Muscle of back (tissue), 3 donors: ENCODE measurements at regions not wholly inside any gene's neighbourhood (a gene's known extent, or its start where the extent isn't known, plus 50 kb on each side); places are given as distances from the start of the nearest gene placed in this dataset.

ENCODE experiments used
- DNase-seq, 3 donors: peaks; one replicate each; pipeline versions ENCODE4 v3.0.0 to v3.0.0-alpha.2; 2013

- DNase-seq, result no peak
These were observed 137.1 kb upstream of the NDUFV2 start for GRCh38 chr18:8965398-8965797.

DNA sequence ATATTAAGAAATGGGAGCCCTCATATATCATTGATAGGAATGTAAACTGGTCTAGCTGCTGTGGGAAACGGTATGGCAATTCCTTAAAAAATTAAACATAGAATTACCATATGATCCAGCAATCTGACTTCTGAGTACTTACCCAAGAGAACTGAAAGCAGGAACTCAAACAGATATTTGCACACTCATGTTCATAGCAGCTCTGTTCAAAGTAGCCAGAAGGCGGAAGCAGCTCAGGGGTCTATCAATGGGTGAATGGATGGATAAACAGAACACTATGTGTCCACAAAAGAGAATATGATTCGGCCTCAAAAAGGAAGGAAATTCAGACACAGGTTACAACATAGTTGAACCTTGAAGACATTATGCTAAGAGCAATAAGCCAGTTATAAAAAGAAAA lies 135.7 kb upstream of the NDUFV2 start:
- DNase-seq, result no peak

DNA sequence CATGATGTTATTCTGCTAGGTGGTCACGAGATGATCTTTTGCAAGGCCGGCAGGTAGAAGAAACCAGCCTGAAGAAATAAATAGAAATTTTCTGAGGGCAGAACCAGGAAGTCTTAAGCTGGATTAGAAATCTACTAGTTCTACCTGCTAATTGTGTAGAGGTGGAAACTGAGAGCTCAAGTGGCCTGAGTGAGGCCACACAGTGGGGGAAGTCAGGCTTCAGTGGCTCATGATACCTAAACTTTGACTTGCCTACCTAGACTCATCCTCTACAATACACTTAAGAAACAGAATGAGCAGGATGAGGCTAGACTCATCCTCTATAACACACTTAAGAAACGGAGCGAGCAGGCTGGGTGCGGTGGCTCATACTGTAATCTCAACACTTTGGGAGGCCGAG lies 134.9 kb upstream of the NDUFV2 start:
- no peak for DNase-seq

GRCh38 chr18:8969639-8970390 lies 132.7 kb upstream of the NDUFV2 start:
- no peak for DNase-seq

DNA sequence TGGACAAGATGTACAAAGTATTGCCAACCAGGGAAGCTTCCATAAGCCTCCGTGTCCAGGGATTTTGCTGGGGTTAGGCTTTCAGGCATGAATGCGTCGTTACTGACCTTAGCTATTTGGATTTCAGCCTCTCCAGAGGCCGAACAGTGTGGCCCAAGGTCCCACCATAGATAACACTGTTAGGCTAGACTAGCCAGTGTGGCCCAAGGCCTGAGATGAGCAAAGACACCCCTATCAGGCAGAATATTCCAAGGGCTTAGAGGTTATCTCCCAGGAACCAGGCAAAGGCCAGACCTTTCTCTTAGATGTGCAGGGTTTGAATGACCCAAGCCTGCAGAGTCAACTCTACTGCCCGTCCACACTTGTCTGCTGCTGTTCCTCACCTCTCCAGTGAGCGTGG lies 131.7 kb upstream of the NDUFV2 start:
- DNase-seq, result no peak

DNA sequence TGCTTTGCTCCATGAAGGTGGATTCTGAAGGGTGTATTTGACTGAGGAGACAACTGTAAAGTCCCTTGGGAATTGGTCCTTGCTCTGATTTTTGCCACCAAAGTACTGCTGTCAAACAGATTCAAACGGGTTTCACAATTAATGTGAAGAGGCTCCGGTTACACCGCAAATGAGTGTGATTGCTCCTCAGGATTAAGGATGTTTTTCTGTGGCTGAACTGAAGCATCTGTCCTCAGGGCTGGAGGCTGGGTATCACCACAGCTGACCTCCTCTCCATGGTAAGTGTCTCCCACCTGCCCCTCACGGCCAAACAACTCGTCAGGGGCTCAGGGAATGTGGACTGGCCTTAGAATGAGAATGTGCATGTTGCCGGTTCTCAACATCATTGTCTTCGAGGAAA lies 130.4 kb upstream of the NDUFV2 start:
- DNase-seq, result no peak

DNA sequence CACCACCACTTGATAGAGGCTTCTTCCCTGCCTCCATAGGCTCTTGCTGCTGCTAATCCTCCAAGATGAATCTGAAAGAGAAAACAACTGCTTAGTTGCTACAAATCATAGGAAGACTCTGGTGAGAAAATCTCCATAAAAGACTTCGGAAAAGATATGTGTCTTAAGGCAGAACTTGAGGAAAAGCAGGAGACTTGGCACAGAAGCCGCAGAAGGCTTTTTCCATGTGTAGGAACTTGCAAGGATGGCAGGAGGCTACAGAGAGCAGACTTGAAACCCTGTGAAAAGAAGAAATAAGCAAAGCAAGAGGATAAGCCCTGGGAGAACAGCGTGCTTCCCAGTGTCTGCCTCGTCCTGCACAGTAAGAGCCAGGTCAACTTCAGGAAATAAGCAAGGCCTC lies 128.2 kb upstream of the NDUFV2 start:
- DNase-seq, result no peak

- no peak for DNase-seq
These were observed 127.8 kb upstream of the NDUFV2 start for GRCh38 chr18:8974696-8975095.

- no peak for DNase-seq
These were observed 126.9 kb upstream of the NDUFV2 start for GRCh38 chr18:8975624-8976023.

GRCh38 chr18:8976606-8977005 lies 125.9 kb upstream of the NDUFV2 start:
- no peak for DNase-seq

DNA sequence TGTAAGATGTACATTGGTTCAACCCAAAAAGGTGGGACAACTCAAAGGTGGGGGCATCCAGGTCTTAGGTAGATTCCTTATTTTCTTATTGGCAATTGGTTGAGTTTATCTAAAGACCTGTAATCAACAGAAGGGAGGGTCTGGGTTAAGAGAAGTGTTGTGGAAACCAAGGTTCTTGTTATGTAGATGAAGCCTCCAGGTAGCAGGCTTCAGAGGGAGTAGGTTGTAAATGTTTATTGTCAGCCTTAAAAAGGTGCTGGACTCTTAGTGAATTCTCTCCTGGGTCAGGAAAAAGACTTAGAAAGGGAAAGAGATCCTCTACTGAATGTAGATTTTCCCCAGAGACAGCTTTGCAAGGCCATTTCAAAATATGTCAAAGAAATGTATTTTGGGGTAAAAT lies 125.3 kb upstream of the NDUFV2 start:
- DNase-seq, result no peak

DNA sequence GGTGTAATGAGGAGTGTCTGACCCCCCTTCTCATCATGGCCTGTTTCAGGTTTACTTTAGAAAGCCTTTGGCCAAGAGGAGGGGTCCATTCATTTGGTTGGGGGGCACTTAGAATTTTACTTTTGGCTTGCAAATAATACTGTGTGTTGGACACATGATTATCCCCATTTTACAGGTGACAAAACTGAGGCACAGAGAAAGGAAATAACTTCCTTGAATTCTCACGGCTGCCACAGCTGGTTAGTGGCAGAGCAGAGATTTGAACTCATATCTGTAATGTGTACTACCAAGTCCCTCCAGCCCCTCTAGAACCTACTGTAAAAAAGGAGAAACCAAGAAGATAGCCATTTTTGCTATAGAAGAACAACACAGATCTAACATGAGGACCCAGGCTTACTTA lies 124.8 kb upstream of the NDUFV2 start:
- no peak for DNase-seq

DNA sequence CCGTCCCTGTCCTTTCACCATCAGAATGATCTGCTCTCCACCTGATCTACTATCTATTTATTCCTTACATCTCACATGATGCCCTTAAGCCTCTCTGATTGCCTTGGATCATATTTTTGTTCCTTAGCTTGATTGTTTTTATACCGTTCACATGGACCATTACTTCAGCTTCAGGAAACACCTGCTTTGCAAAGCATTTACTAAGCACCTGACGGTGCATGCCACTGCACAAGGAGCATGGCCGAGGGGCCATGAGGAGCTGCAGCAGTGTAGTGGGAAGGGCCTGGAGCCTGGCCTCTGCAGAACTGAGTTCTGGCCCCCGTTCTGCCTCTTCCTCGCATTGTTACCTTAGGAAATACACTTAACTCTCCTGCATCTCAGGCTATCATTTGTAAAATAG lies 124.1 kb upstream of the NDUFV2 start:
- no peak for DNase-seq

DNA sequence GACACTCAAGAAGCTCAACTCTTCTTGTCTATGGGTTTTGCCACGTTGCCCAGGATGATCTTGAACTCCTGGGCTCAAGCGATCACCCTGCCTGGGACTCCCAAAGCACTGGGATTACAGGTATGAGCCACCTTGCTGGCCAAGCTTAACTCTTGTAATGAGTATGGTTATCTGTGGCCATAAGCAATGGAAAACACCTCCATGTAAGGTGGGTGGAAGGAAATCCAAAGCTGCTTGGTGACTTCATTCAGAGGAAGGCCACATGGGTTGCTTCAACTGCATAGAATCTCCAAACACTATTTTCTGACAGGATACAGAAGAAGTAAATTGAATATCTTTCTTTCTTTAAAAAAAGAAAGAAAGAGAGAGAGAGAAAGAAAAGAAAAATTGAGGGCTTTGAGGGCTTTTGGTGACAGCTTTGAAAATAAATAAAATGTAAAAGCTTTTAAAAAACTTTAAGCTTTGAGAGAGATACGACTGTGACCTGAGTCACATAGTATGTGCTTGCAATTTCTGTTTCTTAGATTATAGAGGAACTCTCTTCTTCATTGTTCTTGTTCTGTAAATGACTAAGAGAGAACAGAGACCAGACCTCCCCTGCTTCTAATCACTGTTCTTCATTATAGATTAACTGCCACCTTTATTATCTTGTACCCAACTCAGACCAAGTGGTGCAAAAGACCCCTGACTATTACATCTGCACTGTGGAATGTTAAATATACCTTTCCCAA lies 123.1 kb upstream of the NDUFV2 start:
- DNase-seq, result no peak

GRCh38 chr18:8980496-8980895 lies 122.0 kb upstream of the NDUFV2 start:
- DNase-seq, result no peak

- DNase-seq, result no peak
These were observed 121.6 kb upstream of the NDUFV2 start for GRCh38 chr18:8980918-8981317.

GRCh38 chr18:8982416-8983183 lies 119.9 kb upstream of the NDUFV2 start:
- peak; percentile 54 to 79 (median 71) for DNase-seq

DNA sequence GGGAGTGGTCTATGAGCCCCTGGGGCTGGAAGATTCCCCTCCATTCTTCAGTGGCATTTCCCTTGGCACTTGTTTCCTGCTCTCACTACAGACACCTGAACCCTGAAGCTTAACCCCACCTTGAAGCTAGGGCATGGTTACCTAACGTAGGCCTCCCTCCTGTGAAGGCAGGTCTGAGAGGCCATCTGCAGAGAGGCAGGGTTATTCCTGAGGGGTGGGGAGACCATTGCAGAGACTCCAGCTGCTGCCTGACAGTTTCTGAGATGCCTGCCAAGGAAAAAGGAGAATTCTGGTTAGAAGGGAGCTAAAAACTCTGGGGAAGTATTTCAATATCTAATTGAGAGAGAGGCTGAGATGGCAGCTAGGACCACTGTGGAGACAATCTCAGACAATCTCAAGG lies 119.3 kb upstream of the NDUFV2 start:
- peak in 1 of 3 donors; percentile 52 for DNase-seq

DNA sequence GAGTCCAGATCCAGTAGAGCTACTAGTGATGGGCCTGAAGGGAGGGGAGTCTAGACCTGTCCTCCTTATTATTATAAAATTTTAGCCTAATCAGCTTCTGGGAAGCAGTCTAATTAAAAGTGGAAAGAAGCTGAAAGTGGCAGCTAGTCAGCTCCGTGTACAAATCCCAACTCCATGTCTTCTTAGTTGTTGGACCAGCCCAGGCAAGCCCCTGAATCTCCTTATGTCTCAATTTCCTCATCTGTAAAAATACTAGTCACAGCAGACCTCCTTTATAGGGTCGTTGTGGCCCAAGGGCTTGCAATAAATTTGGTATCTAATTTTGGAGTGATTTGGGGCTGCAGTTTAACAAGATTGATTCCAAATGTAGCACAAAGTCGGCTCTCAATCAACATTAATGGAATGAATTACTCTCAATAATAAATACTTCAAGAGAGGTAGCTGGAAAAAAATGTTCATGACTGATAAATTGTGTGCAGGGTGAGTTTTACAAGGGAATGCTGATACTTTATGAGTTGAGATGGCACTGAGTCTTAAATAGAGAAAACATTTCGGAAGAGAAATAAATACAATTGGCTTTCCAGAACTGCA lies 118.3 kb upstream of the NDUFV2 start:
- no peak for DNase-seq

DNA sequence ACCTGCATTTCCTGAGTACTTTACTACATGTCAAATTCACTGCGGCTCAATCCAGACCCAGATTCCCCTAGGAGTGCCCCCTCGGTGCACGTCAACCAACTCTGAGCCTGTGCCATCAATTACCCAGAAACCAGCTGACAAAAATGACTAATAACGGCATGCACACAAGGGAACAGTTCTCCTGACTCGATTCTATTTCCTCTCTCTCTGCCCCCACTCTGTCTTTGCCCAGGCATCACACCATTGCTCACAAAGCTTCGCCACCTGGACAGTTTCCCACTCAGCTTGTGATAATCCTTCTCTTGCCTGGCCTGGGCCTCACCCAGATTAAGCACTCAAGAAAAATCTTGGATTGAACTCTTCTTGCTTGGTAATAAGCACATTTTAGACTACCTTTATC lies 115.3 kb upstream of the NDUFV2 start:
- no peak for DNase-seq

DNA sequence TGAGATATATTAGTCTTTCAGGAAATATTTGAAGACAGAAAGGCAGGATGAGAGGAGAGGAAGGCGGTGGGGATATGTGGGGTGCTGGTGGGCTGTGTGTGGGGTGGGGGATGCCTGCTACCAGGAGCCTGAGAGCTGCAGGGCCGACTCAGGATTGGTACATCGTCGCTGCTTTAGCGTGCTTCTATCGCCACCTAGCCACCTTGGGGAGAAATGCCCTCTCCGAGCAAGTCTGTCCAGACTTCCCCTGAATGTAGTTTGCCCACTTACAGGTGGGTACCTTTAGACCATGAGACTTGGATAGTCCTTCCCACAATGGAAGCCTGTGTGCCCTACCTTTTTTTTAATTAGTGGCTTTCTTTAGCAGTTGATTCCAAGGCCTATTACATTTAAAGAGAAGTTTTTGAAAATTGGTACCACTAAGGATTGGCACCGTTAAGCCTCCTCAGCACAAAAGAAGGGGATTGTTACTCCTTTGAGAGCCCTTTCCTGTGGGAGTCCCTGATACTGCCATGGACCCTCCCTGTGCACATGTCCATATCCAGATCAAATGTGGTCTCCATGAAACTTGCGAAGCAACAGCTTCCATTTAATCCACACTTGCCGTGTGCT lies 114.1 kb upstream of the NDUFV2 start:
- peak in 2 of 3 donors; percentile 49 to 66 for DNase-seq

GRCh38 chr18:8989017-8989416 lies 113.5 kb upstream of the NDUFV2 start:
- DNase-seq, result no peak
